ENCODE measurements at regions not wholly inside any gene's neighbourhood (a gene's known extent, or its start where the extent isn't known, plus 50 kb on each side); places are given as distances from the start of the nearest gene placed in this dataset.
"Not testable (repeated sequence)": the region's sequence is repeated elsewhere in the genome, so short reads cannot be mapped to it uniquely, and the experiment has no call there.

GRCh38 chr12:127600211-127600610 lies 666.8 kb upstream of the TMEM132C start:
- intact Hi-C loops (cut with DNase I; ENCODE audit: low total_unique reads), result no loop called here
- no peaks in the 10 kb centered on the region for H3K27me3 ChIP-seq
- no peak for DNase-seq
- no peaks in the 10 kb centered on the region for H3K9me3 ChIP-seq
- 61 to 79% (median 71%) methylated on average over 3 of the region's 3 CpGs for WGBS, 5 donors
- no peak overlapping the region for H3K27ac ChIP-seq
- no peaks in the 10 kb centered on the region for H3K4me1 ChIP-seq
- no peaks in the 10 kb centered on the region for H3K36me3 ChIP-seq
- TF ChIP-seq POLR2AphosphoS5 (IDR thresholded peaks at IDR 0.05) (no peak), CTCF (IDR thresholded peaks at IDR 0.05) (no peak), POLR2A (IDR thresholded peaks at IDR 0.05) (no peak), EP300 (IDR thresholded peaks at IDR 0.05) (no peak)
- no peak overlapping the region for H3K4me3 ChIP-seq

- intact Hi-C loops (cut with DNase I; ENCODE audit: low total_unique reads), result no loop called here
- H3K27me3 ChIP-seq, result no peaks in the 10 kb centered on the region
- H3K4me3 ChIP-seq, result no peak overlapping the region
- H3K27ac ChIP-seq, result no peak overlapping the region
- TF ChIP-seq CTCF (IDR thresholded peaks at IDR 0.05), result no peak
- no peak for TF ChIP-seq POLR2A (IDR thresholded peaks at IDR 0.05)
- no peak for TF ChIP-seq EP300 (IDR thresholded peaks at IDR 0.05)
- no peak for TF ChIP-seq POLR2AphosphoS5 (IDR thresholded peaks at IDR 0.05)
- no peaks in the 10 kb centered on the region for H3K4me1 ChIP-seq
- H3K9me3 ChIP-seq, result no peaks in the 10 kb centered on the region
- no peak for DNase-seq
- no peaks in the 10 kb centered on the region for H3K36me3 ChIP-seq
- WGBS, 5 donors, result 94 to 99% (median 97%) methylated on average over 3 of the region's 3 CpGs
Observed at GRCh38 chr12:127606476-127607015, 660.4 kb upstream of the TMEM132C start.

- Histone ChIP-seq H3K36me3 (no peaks in the 10 kb centered on the region), H3K9me3 (no peaks in the 10 kb centered on the region), H3K27me3 (no peaks in the 10 kb centered on the region), H3K4me1 (no peaks in the 10 kb centered on the region), H3K27ac (no peak overlapping the region), H3K4me3 (no peak overlapping the region)
- intact Hi-C loops (cut with DNase I; ENCODE audit: low total_unique reads), result no loop called here
- no peak for TF ChIP-seq POLR2A (IDR thresholded peaks at IDR 0.05)
- TF ChIP-seq POLR2AphosphoS5 (IDR thresholded peaks at IDR 0.05), result no peak
- TF ChIP-seq CTCF (IDR thresholded peaks at IDR 0.05), result no peak
- no peak for TF ChIP-seq EP300 (IDR thresholded peaks at IDR 0.05)
- DNase-seq, result no peak
- 82 to 92% (median 86%) methylated on average over 7 of the region's 7 CpGs for WGBS, 5 donors
Observed at GRCh38 chr12:127607146-127607725, 659.7 kb upstream of the TMEM132C start.

- DNase-seq; H3K9me3 ChIP-seq; H3K4me1 ChIP-seq; H3K4me3 ChIP-seq; H3K36me3 ChIP-seq; H3K27me3 ChIP-seq; intact Hi-C loops (cut with DNase I; ENCODE audit: low total_unique reads); H3K27ac ChIP-seq: not testable (repeated sequence)
- WGBS, 5 donors, result 96 to 97% (median 97%) methylated on average over 7 of the region's 7 CpGs
Observed at GRCh38 chr12:127608359-127608758, 658.6 kb upstream of the TMEM132C start.

GRCh38 chr12:127613056-127613455 lies 653.9 kb upstream of the TMEM132C start:
- intact Hi-C loops (cut with DNase I; ENCODE audit: low total_unique reads), result no loop called here
- peak in 2 of 3 donors; percentile 28 to 45 for TF ChIP-seq POLR2AphosphoS5 (IDR thresholded peaks at IDR 0.05)
- TF ChIP-seq CTCF (IDR thresholded peaks at IDR 0.05), result no peak
- no peak for TF ChIP-seq EP300 (IDR thresholded peaks at IDR 0.05)
- H3K36me3 ChIP-seq, result no peaks in the 10 kb centered on the region
- H3K27me3 ChIP-seq, result no peaks in the 10 kb centered on the region
- no peaks in the 10 kb centered on the region for H3K4me1 ChIP-seq
- 30 to 58% (median 42%) methylated on average over 5 of the region's 5 CpGs for WGBS, 5 donors
- DNase-seq, result peak; percentile 20 to 67
- H3K9me3 ChIP-seq, result no peaks in the 10 kb centered on the region
- no peak overlapping the region for H3K4me3 ChIP-seq
- peak overlapping the region in 4 of 5 donors; percentile 33 to 62 (median 47) for H3K27ac ChIP-seq

All from stomach (tissue), 8 donors.